ENCODE measurements at regions not wholly inside any gene's neighbourhood (a gene's known extent, or its start where the extent isn't known, plus 50 kb on each side); places are given as distances from the start of the nearest gene placed in this dataset.

GRCh38 chr10:124270530-124271327 is 148.0 kb downstream of the OAT start:
- 78% methylated on average over 8 of the region's 8 CpGs for WGBS (ENCODE audit: insufficient coverage)
- Mint-ChIP-seq H3K36me3 (peaks cover 11% of the 10 kb centered on the region), H3K4me3 (no peak overlapping the region), H3K4me1 (no peaks in the 10 kb centered on the region), H3K27ac (no peak overlapping the region), H3K27me3 (ENCODE audit: low read depth in 2 of 2) (peaks cover 0 to 6% of the 10 kb centered on the region in 2 donors), H3K9me3 (peaks cover 7 to 11% of the 10 kb centered on the region in 2 donors)
- peaks cover 17% of the 10 kb centered on the region for H3K9me3 ChIP-seq (ENCODE audit: control insufficient read depth, insufficient read depth, low read length)
- intact Hi-C loops (cut with micrococcal nuclease) = no loop called here
- TF ChIP-seq CTCF (IDR thresholded peaks at IDR 0.05) = no peak
- DNase-seq (no peak), ATAC-seq (no peak)
- no peaks in the 10 kb centered on the region for H3K4me1 ChIP-seq (ENCODE audit: control insufficient read depth, insufficient read depth, low read length)
- no peak overlapping the region for H3K27ac ChIP-seq (ENCODE audit: low read length)
- H3K4me3 ChIP-seq (ENCODE audit: low read length) = no peak overlapping the region
- no peaks in the 10 kb centered on the region for H3K36me3 ChIP-seq (ENCODE audit: control insufficient read depth, insufficient read depth, low read length)
- no peaks in the 10 kb centered on the region for H3K27me3 ChIP-seq (ENCODE audit: control insufficient read depth, insufficient read depth, low read length)

GRCh38 chr10:124268976-124269375 is 149.7 kb downstream of the OAT start:
- Mint-ChIP-seq H3K36me3 (peaks cover 11% of the 10 kb centered on the region), H3K4me1 (no peaks in the 10 kb centered on the region), H3K27ac (no peak overlapping the region), H3K4me3 (no peak overlapping the region), H3K27me3 (ENCODE audit: low read depth in 2 of 2) (peaks cover 0 to 4% of the 10 kb centered on the region in 2 donors), H3K9me3 (peaks cover 7 to 11% of the 10 kb centered on the region in 2 donors)
- DNase-seq (no peak), ATAC-seq (no peak)
- intact Hi-C loops (cut with micrococcal nuclease) = no loop called here
- no peak for TF ChIP-seq CTCF (IDR thresholded peaks at IDR 0.05)
- Histone ChIP-seq H3K4me1 (ENCODE audit: control insufficient read depth, insufficient read depth, low read length) (no peaks in the 10 kb centered on the region), H3K9me3 (ENCODE audit: control insufficient read depth, insufficient read depth, low read length) (peaks cover 17% of the 10 kb centered on the region), H3K27ac (ENCODE audit: low read length) (no peak overlapping the region), H3K4me3 (ENCODE audit: low read length) (no peak overlapping the region), H3K36me3 (ENCODE audit: control insufficient read depth, insufficient read depth, low read length) (no peaks in the 10 kb centered on the region), H3K27me3 (ENCODE audit: control insufficient read depth, insufficient read depth, low read length) (no peaks in the 10 kb centered on the region)
- 91% methylated on average over 5 of the region's 5 CpGs for WGBS (ENCODE audit: insufficient coverage)

- H3K9me3 Mint-ChIP-seq = peaks cover 4 to 7% of the 10 kb centered on the region in 2 donors
- WGBS (ENCODE audit: insufficient coverage) = 87% methylated on average over 6 of the region's 6 CpGs
- no peaks in the 10 kb centered on the region for H3K4me1 Mint-ChIP-seq
- ATAC-seq = no peak
- H3K36me3 Mint-ChIP-seq = peaks cover 3% of the 10 kb centered on the region
- H3K27ac Mint-ChIP-seq = no peak overlapping the region
- peaks cover 0 to 4% of the 10 kb centered on the region in 2 donors for H3K27me3 Mint-ChIP-seq (ENCODE audit: low read depth in 2 of 2)
- H3K4me3 ChIP-seq (ENCODE audit: low read length) = no peak overlapping the region
- no peaks in the 10 kb centered on the region for H3K27me3 ChIP-seq (ENCODE audit: control insufficient read depth, insufficient read depth, low read length)
- intact Hi-C loops (cut with micrococcal nuclease) = no loop called here
- peaks cover 14% of the 10 kb centered on the region for H3K9me3 ChIP-seq (ENCODE audit: control insufficient read depth, insufficient read depth, low read length)
- no peaks in the 10 kb centered on the region for H3K36me3 ChIP-seq (ENCODE audit: control insufficient read depth, insufficient read depth, low read length)
- H3K4me1 ChIP-seq (ENCODE audit: control insufficient read depth, insufficient read depth, low read length) = no peaks in the 10 kb centered on the region
- H3K4me3 Mint-ChIP-seq = no peak overlapping the region
- DNase-seq = no peak
- H3K27ac ChIP-seq (ENCODE audit: low read length) = no peak overlapping the region
- no peak for TF ChIP-seq CTCF (IDR thresholded peaks at IDR 0.05)
Measured at GRCh38 chr10:124267911-124268549, 150.7 kb downstream of the OAT start.
